Left ventricle myocardium inferior (tissue), 1 donor: ENCODE measurements at regions not wholly inside any gene's neighbourhood (a gene's known extent, or its start where the extent isn't known, plus 50 kb on each side); places are given as distances from the start of the nearest gene placed in this dataset.

ENCODE experiments used
- DNase-seq: peaks from one replicate; pipeline ENCODE4 v3.0.0-alpha.2; 2020
- H3K27ac ChIP-seq: fragments of 200-600 bp; replicated peaks from 2 replicates; pipeline ENCODE4 v1.8.0; 2021
- H3K27me3 ChIP-seq: fragments of 200-600 bp; 2 replicates; pipeline ENCODE4 v1.8.0; 2021; ENCODE audit warnings: low read depth
- H3K36me3 ChIP-seq: fragments of 200-600 bp; 2 replicates; pipeline ENCODE4 v1.8.0; 2021
- H3K4me1 ChIP-seq: fragments of 200-600 bp; 2 replicates; pipeline ENCODE4 v1.8.0; 2021
- H3K4me3 ChIP-seq: fragments of 200-600 bp; 2 replicates; pipeline ENCODE4 v1.8.0; 2021; ENCODE audit warnings: mild to moderate bottlenecking, moderate library complexity
- H3K9me3 ChIP-seq: fragments of 200-600 bp; replicated peaks from 2 replicates; pipeline ENCODE4 v1.8.0; 2021
- CTCF ChIP-seq: fragments of 200-600 bp; IDR thresholded peaks from 2 replicates; pipeline ENCODE4 v1.8.0; 2021; ENCODE audit warnings: antibody characterized with exemption, mild to moderate bottlenecking, borderline replicate concordance
- intact Hi-C: fragments of 100-400 bp; cut with micrococcal nuclease; formaldehyde crosslinking; loops from one replicate; pipeline ENCODE4 v1.11.0; 2022
- donor health status: DM: no; HTN: yes; CAD: no; lungs with severe emphysema.

GRCh38 chr5:33275391-33275790, 165.4 kb upstream of the TARS1 start:
- Histone ChIP-seq H3K4me3 (no peak overlapping the region), H3K9me3 (no peaks in the 10 kb centered on the region), H3K4me1 (peaks cover 4% of the 10 kb centered on the region), H3K36me3 (no peaks in the 10 kb centered on the region), H3K27me3 (no peaks in the 10 kb centered on the region), H3K27ac (no peak overlapping the region)
- no peak for TF ChIP-seq CTCF
- no peak for DNase-seq
- intact Hi-C loops, result no loop called here

- intact Hi-C loops, result no loop called here
- Histone ChIP-seq H3K4me1 (peaks cover 7% of the 10 kb centered on the region), H3K27ac (no peak overlapping the region)
Measured at GRCh38 chr5:33275921-33276627, 164.7 kb upstream of the TARS1 start.

GRCh38 chr5:33276628-33276950, 164.2 kb upstream of the TARS1 start:
- Histone ChIP-seq H3K4me1 (peaks cover 12% of the 10 kb centered on the region), H3K4me3 (no peak overlapping the region), H3K27me3 (no peaks in the 10 kb centered on the region), H3K27ac (no peak overlapping the region), H3K36me3 (no peaks in the 10 kb centered on the region), H3K9me3 (no peaks in the 10 kb centered on the region)
- intact Hi-C loops, result no loop called here
- DNase-seq, result no peak
- TF ChIP-seq CTCF, result no peak

More at GRCh38 chr5:33275921-33276627, 164.7 kb upstream of the TARS1 start:
- TF ChIP-seq CTCF, result no peak
- Histone ChIP-seq H3K36me3 (no peaks in the 10 kb centered on the region), H3K9me3 (no peaks in the 10 kb centered on the region), H3K4me3 (no peak overlapping the region), H3K27me3 (no peaks in the 10 kb centered on the region)
- no peak for DNase-seq

- H3K9me3 ChIP-seq, result no peaks in the 10 kb centered on the region
- H3K36me3 ChIP-seq, result no peaks in the 10 kb centered on the region
- no peak overlapping the region for H3K4me3 ChIP-seq
- no peak overlapping the region for H3K27ac ChIP-seq
- no peak for DNase-seq
- intact Hi-C loops, result no loop called here
- H3K27me3 ChIP-seq, result no peaks in the 10 kb centered on the region
- no peak for TF ChIP-seq CTCF
- H3K4me1 ChIP-seq, result peaks cover 14% of the 10 kb centered on the region
Measured at GRCh38 chr5:33277061-33277650, 163.6 kb upstream of the TARS1 start.

DNA sequence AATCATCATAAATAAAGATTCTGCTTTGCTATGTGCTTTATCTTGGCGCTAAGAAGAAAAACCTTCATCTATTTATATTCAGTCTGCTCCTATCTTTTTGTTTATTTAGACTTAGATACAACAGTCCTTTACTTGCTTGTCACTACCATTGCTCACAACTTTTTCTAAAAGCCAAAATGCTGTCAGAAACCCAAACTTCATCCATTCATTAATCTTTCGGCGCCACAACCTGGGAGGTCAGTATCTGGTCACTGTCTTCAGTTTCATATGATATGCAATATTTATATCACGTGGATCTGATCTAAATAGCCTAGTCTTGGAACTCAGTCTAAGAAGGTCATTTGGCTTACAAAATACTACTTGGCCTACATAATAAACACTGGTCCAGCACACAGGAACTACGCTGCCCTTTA, 159.3 kb upstream of the TARS1 start:
- intact Hi-C loops, result no loop called here
- H3K9me3 ChIP-seq, result no peaks in the 10 kb centered on the region
- H3K27ac ChIP-seq, result no peak overlapping the region
- no peak overlapping the region for H3K4me3 ChIP-seq
- H3K4me1 ChIP-seq, result peaks cover 22% of the 10 kb centered on the region
- TF ChIP-seq CTCF, result no peak
- H3K36me3 ChIP-seq, result no peaks in the 10 kb centered on the region
- no peaks in the 10 kb centered on the region for H3K27me3 ChIP-seq
- no peak for DNase-seq
